NB4 (cell line): ENCODE measurements at regions not wholly inside any gene's neighbourhood (a gene's known extent, or its start where the extent isn't known, plus 50 kb on each side); places are given as distances from the start of the nearest gene placed in this dataset.

Experiments
- CTCF ChIP-seq: IDR thresholded peaks from one replicate; pipeline ENCODE4 v1.5.1; 2012; ENCODE audit warnings: low read depth, low read length
- POLR2A ChIP-seq: IDR thresholded peaks from 2 replicates; pipeline ENCODE4 v1.6.1; 2011; ENCODE audit warnings: mild to moderate bottlenecking; ENCODE audit not compliant: insufficient read length; ENCODE audit errors: extremely low read depth

- TF ChIP-seq CTCF, result no peak
- no peak for TF ChIP-seq POLR2A
Observed at GRCh38 chr5:153884612-153884957, 154.1 kb downstream of the FAM114A2 start.
